ENCODE measurements at regions not wholly inside any gene's neighbourhood (a gene's known extent, or its start where the extent isn't known, plus 50 kb on each side); places are given as distances from the start of the nearest gene placed in this dataset.

DNA sequence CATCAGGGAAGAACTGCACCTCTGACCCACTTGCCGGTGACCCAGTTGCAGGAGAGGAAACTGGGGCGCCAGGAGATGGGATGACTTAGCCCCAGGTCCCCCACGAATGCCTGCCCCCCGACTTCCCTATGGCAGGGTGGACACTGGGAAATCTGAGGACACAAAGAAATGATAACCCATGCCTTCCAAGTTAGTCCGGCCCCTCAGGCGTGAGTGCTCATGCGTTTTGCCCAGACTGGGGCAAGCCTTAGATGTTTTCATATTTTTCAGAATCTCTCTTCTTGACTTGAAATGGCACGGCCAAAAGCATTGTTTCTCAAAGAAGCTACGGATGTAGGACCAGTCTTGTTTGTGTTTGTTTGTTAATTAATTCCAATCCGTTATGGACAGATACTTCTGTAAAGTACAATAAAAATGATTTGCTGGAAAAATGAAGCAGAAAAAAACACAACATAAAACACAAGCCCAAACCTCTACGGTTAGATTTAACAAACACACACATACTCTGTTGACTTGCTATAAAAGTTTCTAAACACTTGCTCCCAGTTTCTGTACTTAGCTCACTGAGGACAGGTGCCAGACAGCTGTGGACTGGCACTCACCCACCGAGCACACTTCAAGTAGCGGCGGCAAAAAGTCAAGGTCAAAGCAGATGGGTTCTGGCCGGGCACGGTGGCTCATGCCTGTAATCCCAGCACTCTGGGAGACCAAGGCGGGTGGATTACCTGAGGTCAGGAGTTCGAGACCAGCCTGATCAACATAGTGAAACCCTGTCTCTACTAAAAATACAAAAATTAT is 341.5 kb downstream of the BCOR start:
- no peaks in the 10 kb centered on the region for H3K4me1 ChIP-seq (ENCODE audit: control insufficient read depth, insufficient read depth, low read length, poor library complexity, severe bottlenecking)
- Mint-ChIP-seq H3K4me3 (no peak overlapping the region), H3K4me1 (peaks cover 0 to 5% (median 0%) of the 10 kb centered on the region in 4 donors), H3K36me3 (no peaks in the 10 kb centered on the region), H3K27ac (no peak overlapping the region), H3K9me3 (no peaks in the 10 kb centered on the region), H3K27me3 (no peaks in the 10 kb centered on the region)
- no peak overlapping the region for H3K27ac ChIP-seq (ENCODE audit: insufficient read depth, low read length, poor library complexity, severe bottlenecking)
- H3K9me3 ChIP-seq (ENCODE audit: control insufficient read depth in 2 of 2, low read length in 2 of 2) = no peaks in the 10 kb centered on the region
- no peaks in the 10 kb centered on the region for H3K36me3 ChIP-seq (ENCODE audit: control insufficient read depth, insufficient read depth, low read length)
- H3K27me3 ChIP-seq (ENCODE audit: control insufficient read depth, insufficient read depth, low read length) = no peaks in the 10 kb centered on the region
- ATAC-seq (ENCODE audit: low read depth in 2 of 2) (no peak), DNase-seq (no peak)
- no peak overlapping the region for H3K4me3 ChIP-seq (ENCODE audit: low read depth, low read length)

DNA sequence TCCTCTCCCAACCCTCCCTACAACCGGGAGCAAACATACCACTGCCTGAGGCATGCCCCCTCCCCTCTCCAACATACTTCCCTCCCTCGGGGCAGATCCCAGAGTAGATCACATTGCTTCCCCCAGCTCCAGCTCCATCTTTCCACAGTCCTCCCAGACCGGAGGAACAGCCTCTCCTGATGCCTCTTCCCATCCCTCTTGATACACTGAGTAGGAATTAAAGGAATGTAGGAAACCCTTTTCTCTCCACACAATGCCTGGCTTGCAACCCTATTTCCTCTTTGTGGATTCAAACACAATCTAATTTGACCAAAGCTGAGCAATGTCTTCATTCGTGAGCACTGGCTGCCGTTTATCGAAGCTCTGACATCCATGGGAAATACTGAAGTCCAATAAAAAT is 339.8 kb downstream of the BCOR start:
- Mint-ChIP-seq H3K27ac (peak overlapping the region in 1 of 3 donors; percentile 8), H3K4me1 (peaks cover 0 to 5% (median 0%) of the 10 kb centered on the region in 4 donors), H3K27me3 (no peaks in the 10 kb centered on the region), H3K4me3 (no peak overlapping the region), H3K36me3 (no peaks in the 10 kb centered on the region), H3K9me3 (no peaks in the 10 kb centered on the region)
- ATAC-seq (ENCODE audit: low read depth in 2 of 2) (no peak), DNase-seq (no peak)
- no peaks in the 10 kb centered on the region for H3K9me3 ChIP-seq (ENCODE audit: control insufficient read depth in 2 of 2, low read length in 2 of 2)
- H3K27ac ChIP-seq (ENCODE audit: insufficient read depth, low read length, poor library complexity, severe bottlenecking) = no peak overlapping the region
- H3K36me3 ChIP-seq (ENCODE audit: control insufficient read depth, insufficient read depth, low read length) = no peaks in the 10 kb centered on the region
- no peaks in the 10 kb centered on the region for H3K27me3 ChIP-seq (ENCODE audit: control insufficient read depth, insufficient read depth, low read length)
- H3K4me3 ChIP-seq (ENCODE audit: low read depth, low read length) = no peak overlapping the region
- H3K4me1 ChIP-seq (ENCODE audit: control insufficient read depth, insufficient read depth, low read length, poor library complexity, severe bottlenecking) = no peaks in the 10 kb centered on the region

DNA sequence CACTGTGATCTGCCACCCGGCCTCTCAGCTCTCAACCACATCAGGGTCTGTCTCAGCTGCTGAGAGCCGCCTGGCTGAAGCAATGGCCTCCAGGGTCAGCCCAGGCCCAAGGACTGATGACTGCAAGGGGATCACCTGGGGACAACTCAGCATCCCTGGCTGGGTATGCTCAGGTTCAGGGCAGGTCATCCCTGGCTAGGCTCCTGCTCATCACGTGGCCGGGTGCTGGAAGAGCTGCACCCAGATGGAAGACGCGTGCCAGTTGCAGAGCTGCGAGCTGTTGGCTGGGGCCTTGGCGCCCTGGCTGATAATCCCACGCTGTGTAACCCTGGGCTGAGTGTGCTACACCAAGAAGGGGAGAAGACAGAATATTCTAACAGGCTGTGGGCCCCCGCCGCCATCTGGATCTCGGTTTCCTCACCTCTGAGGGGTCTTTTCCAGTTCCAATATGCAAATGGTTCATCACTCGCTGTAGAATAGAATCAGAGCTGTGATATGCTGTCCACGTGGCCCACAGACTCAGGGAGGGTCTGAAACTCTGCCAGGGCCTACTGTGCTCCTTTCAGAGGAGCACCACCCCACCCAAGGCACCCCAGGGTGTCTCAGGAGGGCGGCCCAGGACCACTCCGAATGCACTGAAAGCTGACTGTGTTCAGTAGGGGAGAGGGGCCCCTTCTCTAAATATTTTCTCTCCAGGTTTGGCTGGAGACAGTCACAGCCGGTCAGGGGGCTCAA is 338.8 kb downstream of the BCOR start:
- no peak for DNase-seq
- no peaks in the 10 kb centered on the region for H3K36me3 Mint-ChIP-seq
- H3K4me3 ChIP-seq (ENCODE audit: low read depth, low read length) = no peak overlapping the region
- H3K4me3 Mint-ChIP-seq = no peak overlapping the region
- no peak overlapping the region for H3K27ac ChIP-seq (ENCODE audit: insufficient read depth, low read length, poor library complexity, severe bottlenecking)
- no peaks in the 10 kb centered on the region for H3K9me3 Mint-ChIP-seq
- no peaks in the 10 kb centered on the region for H3K9me3 ChIP-seq (ENCODE audit: control insufficient read depth in 2 of 2, low read length in 2 of 2)
- H3K27me3 ChIP-seq (ENCODE audit: control insufficient read depth, insufficient read depth, low read length) = no peaks in the 10 kb centered on the region
- no peaks in the 10 kb centered on the region for H3K4me1 ChIP-seq (ENCODE audit: control insufficient read depth, insufficient read depth, low read length, poor library complexity, severe bottlenecking)
- H3K36me3 ChIP-seq (ENCODE audit: control insufficient read depth, insufficient read depth, low read length) = no peaks in the 10 kb centered on the region
- ATAC-seq (ENCODE audit: low read depth in 2 of 2) = no peak
- H3K4me1 Mint-ChIP-seq = peaks cover 0 to 5% (median 0%) of the 10 kb centered on the region in 4 donors
- H3K27me3 Mint-ChIP-seq = no peaks in the 10 kb centered on the region
- no peak overlapping the region for H3K27ac Mint-ChIP-seq

DNA sequence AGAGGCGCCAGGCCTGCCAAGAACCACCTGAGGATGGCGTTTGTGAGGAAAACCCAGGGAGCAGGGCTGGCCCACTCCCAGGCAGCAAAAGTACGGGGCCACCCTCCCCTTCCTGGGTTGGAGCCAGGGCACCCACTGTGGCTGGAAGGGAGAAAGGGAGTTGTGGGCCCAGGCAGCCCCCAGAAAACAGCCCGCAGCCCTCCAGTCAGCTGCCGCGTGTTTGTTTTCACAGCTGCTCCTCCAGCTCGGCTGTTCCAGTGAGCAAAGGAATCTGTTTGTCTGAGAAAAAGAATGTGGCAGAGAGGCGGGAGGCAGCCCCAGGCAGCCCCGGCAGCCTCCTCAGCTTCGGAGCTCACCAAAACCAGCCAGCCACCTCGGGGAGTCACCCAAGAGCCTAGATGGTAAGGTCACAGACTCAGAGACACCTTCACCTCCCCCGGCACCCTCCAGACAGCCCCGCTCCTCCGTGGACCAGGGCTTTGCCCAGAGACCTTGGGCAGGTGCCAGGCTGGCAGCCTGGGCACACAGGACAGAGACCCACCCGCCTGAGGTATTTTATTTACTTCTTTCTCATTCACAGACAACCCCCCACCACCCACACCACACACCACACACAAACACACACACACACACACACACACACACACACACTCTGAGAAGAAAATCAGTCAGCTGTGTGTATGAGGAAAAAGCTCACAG is 338.1 kb downstream of the BCOR start:
- ATAC-seq (ENCODE audit: low read depth in 2 of 2) = no peak
- Histone ChIP-seq H3K4me3 (ENCODE audit: low read depth, low read length) (no peak overlapping the region), H3K27me3 (ENCODE audit: control insufficient read depth, insufficient read depth, low read length) (no peaks in the 10 kb centered on the region), H3K36me3 (ENCODE audit: control insufficient read depth, insufficient read depth, low read length) (no peaks in the 10 kb centered on the region), H3K4me1 (ENCODE audit: control insufficient read depth, insufficient read depth, low read length, poor library complexity, severe bottlenecking) (no peaks in the 10 kb centered on the region), H3K27ac (ENCODE audit: insufficient read depth, low read length, poor library complexity, severe bottlenecking) (no peak overlapping the region), H3K9me3 (ENCODE audit: control insufficient read depth in 2 of 2, low read length in 2 of 2) (no peaks in the 10 kb centered on the region)
- DNase-seq = no peak
- Mint-ChIP-seq H3K4me1 (peaks cover 0 to 5% (median 0%) of the 10 kb centered on the region in 4 donors), H3K4me3 (no peak overlapping the region), H3K9me3 (no peaks in the 10 kb centered on the region), H3K36me3 (no peaks in the 10 kb centered on the region), H3K27me3 (no peaks in the 10 kb centered on the region), H3K27ac (no peak overlapping the region)

DNA sequence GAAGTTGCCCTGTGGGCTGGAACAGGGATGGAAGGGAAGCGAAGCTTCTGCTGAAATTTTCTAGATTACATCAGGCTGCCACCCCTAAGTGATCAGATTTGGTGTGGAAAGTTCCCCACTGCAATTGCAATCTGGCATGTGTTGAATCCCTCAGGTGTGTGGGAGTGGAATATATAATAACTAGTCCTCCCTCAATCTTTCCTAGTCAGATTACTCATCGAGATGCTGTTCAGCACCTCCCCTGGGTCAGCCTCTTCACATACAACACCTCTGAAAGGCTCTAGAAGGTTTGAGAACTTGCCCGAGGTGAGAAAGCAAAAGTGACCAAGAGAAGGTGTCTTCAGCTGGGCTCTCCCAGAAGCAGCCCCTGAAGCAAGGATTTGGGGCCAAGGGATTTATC is 336.8 kb downstream of the BCOR start:
- Histone ChIP-seq H3K27me3 (ENCODE audit: control insufficient read depth, insufficient read depth, low read length) (no peaks in the 10 kb centered on the region), H3K4me1 (ENCODE audit: control insufficient read depth, insufficient read depth, low read length, poor library complexity, severe bottlenecking) (peaks cover 2% of the 10 kb centered on the region), H3K27ac (ENCODE audit: insufficient read depth, low read length, poor library complexity, severe bottlenecking) (no peak overlapping the region), H3K9me3 (ENCODE audit: control insufficient read depth in 2 of 2, low read length in 2 of 2) (no peaks in the 10 kb centered on the region), H3K4me3 (ENCODE audit: low read depth, low read length) (no peak overlapping the region), H3K36me3 (ENCODE audit: control insufficient read depth, insufficient read depth, low read length) (no peaks in the 10 kb centered on the region)
- DNase-seq = no peak
- Mint-ChIP-seq H3K27me3 (no peaks in the 10 kb centered on the region), H3K4me3 (no peak overlapping the region), H3K9me3 (no peaks in the 10 kb centered on the region), H3K36me3 (no peaks in the 10 kb centered on the region), H3K27ac (peak overlapping the region in 1 of 3 donors; percentile 84), H3K4me1 (peaks cover 0 to 10% (median 4%) of the 10 kb centered on the region in 4 donors)
- ATAC-seq (ENCODE audit: low read depth in 2 of 2) = no peak

DNA sequence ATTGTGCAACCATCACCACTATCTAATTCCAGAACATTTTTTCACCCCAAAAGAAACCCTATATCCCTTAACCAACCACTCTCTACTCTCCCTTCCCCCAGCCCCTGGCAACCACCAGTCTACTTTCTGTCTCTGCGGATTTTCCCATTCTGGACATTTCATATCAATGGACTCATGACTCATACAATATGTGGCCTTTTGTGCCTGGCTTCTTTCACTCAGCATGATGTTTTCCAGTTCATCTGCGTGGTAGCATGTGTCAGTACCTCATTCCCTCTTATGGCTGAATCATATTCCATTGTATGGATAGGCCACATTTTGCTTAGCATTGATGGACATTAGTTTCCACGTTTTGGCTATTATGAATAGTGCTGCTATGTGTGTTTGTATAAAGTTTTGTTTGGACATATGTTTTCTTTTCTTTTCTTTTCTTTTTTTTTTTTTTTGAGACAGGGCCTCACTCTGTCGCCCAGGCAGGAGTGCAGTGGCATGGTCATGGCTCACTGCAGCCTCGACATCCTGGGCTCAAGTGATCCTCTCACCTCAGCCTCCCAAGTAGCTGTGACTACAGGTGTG is 335.4 kb downstream of the BCOR start:
- H3K4me1 Mint-ChIP-seq = peaks cover 6 to 18% (median 9%) of the 10 kb centered on the region in 4 donors
- no peak overlapping the region for H3K4me3 Mint-ChIP-seq
- no peaks in the 10 kb centered on the region for H3K9me3 Mint-ChIP-seq
- peaks cover 10% of the 10 kb centered on the region for H3K4me1 ChIP-seq (ENCODE audit: control insufficient read depth, insufficient read depth, low read length, poor library complexity, severe bottlenecking)
- H3K9me3 ChIP-seq (ENCODE audit: control insufficient read depth in 2 of 2, low read length in 2 of 2) = no peaks in the 10 kb centered on the region
- ATAC-seq (ENCODE audit: low read depth in 2 of 2) (no peak), DNase-seq (no peak)
- no peak overlapping the region for H3K27ac Mint-ChIP-seq
- no peaks in the 10 kb centered on the region for H3K36me3 ChIP-seq (ENCODE audit: control insufficient read depth, insufficient read depth, low read length)
- no peak overlapping the region for H3K4me3 ChIP-seq (ENCODE audit: low read depth, low read length)
- H3K27me3 ChIP-seq (ENCODE audit: control insufficient read depth, insufficient read depth, low read length) = no peaks in the 10 kb centered on the region
- H3K27me3 Mint-ChIP-seq = no peaks in the 10 kb centered on the region
- H3K36me3 Mint-ChIP-seq = no peaks in the 10 kb centered on the region
- no peak overlapping the region for H3K27ac ChIP-seq (ENCODE audit: insufficient read depth, low read length, poor library complexity, severe bottlenecking)

DNA sequence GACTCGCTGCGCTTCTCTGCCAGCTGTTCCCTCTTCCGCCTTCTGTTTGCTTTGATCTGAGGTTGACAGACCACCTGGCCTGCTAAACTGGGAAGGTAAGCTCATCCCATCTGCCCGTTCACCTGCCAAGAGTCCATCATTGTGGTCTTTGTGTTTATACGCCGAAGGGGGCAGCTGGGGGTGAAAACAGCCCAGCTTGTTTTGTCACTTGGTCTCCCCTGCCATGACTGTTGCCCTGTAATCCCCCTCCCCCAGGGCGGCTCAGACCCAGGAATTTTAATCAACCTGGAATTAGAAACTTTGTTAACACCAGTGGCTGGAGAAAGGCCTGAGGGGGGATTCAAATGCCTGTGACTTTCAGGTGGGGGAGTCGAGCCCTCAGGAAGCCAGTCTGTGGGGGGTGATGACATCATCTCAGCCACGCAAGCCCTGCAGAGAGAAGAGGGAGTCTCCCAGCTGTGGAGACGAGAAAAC is 333.3 kb downstream of the BCOR start:
- Histone ChIP-seq H3K36me3 (ENCODE audit: control insufficient read depth, insufficient read depth, low read length) (no peaks in the 10 kb centered on the region), H3K4me3 (ENCODE audit: low read depth, low read length) (no peak overlapping the region), H3K27ac (ENCODE audit: insufficient read depth, low read length, poor library complexity, severe bottlenecking) (no peak overlapping the region), H3K9me3 (ENCODE audit: control insufficient read depth in 2 of 2, low read length in 2 of 2) (no peaks in the 10 kb centered on the region), H3K4me1 (ENCODE audit: control insufficient read depth, insufficient read depth, low read length, poor library complexity, severe bottlenecking) (peaks cover 10% of the 10 kb centered on the region), H3K27me3 (ENCODE audit: control insufficient read depth, insufficient read depth, low read length) (no peaks in the 10 kb centered on the region)
- H3K36me3 Mint-ChIP-seq = no peaks in the 10 kb centered on the region
- H3K9me3 Mint-ChIP-seq = no peaks in the 10 kb centered on the region
- DNase-seq = no peak
- H3K27me3 Mint-ChIP-seq = no peaks in the 10 kb centered on the region
- peaks cover 6 to 17% (median 9%) of the 10 kb centered on the region in 4 donors for H3K4me1 Mint-ChIP-seq
- H3K4me3 Mint-ChIP-seq = no peak overlapping the region
- peak overlapping the region in 1 of 3 donors; percentile 14 for H3K27ac Mint-ChIP-seq
- ATAC-seq (ENCODE audit: low read depth in 2 of 2) = no peak

Measured in CD4-positive, CD25-positive, alpha-beta regulatory T cell (primary cell).